Mucosa of rectum (tissue), 2 donors: ENCODE measurements at regions not wholly inside any gene's neighbourhood (a gene's known extent, or its start where the extent isn't known, plus 50 kb on each side); places are given as distances from the start of the nearest gene placed in this dataset.
"Not testable (repeated sequence)": the region's sequence is repeated elsewhere in the genome, so short reads cannot be mapped to it uniquely, and the experiment has no call there.

ENCODE experiments used
- H3K27ac ChIP-seq, 2 donors: one replicate each; pipeline ENCODE4 v1.7.0; 2013; ENCODE audit warnings: inconsistent platforms in 2 of 2, low read depth in 2 of 2, low read length in 2 of 2
- H3K27me3 ChIP-seq, 2 donors: one replicate each; pipeline ENCODE4 v1.7.0; 2013; ENCODE audit warnings: low read length in 2 of 2; ENCODE audit not compliant: control insufficient read depth in 2 of 2, insufficient read depth in 2 of 2
- H3K36me3 ChIP-seq, 2 donors: one replicate each; pipeline ENCODE4 v1.7.0; 2013; ENCODE audit warnings: low read length in 2 of 2; ENCODE audit not compliant: control insufficient read depth in 2 of 2, insufficient read depth in 2 of 2
- H3K4me1 ChIP-seq, 2 donors: one replicate each; pipeline ENCODE4 v1.7.0; 2013; ENCODE audit warnings: low read length in 2 of 2, mild to moderate bottlenecking in 1 of 2; ENCODE audit not compliant: control insufficient read depth in 2 of 2, insufficient read depth in 2 of 2
- H3K4me3 ChIP-seq, 2 donors: one replicate each; pipeline ENCODE4 v1.7.0; 2013; ENCODE audit warnings: low read length in 2 of 2
- H3K9ac ChIP-seq, 2 donors: one replicate each; pipeline ENCODE4 v1.7.0; 2013; ENCODE audit warnings: low read length in 2 of 2, low read depth in 1 of 2, mild to moderate bottlenecking in 1 of 2
- H3K9me3 ChIP-seq, 2 donors: one replicate each; pipeline ENCODE4 v1.7.0; 2013; ENCODE audit warnings: low read length in 2 of 2; ENCODE audit not compliant: control insufficient read depth in 2 of 2
- donor health status: healthy.
- donor health status: Normal muscosa, but diverticular disease.

DNA sequence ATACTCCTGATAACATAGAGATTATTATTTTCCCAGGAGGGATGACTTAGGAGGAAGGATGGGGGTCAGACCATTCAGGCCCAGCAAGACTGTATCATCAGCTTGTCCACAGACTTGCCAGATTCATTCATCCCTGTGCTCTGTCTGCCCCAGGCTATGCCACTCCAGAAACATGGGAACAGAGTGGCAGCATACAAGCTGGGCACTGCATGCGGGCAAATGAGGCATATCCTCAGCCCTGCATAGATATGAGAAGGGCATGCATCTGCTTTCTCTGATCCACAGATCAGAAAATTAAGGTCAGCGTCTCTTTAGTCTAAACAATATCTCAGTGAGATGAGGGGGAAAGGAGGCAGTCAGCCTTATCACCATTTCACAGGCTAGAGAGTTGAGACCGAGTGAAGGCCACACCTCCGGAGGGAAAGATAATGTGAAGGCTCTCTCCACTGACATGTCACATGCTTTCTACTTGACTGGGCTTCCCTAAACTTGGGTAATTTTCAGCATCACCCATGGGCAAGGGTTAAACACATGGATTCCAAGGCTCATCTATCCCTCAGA lies 140.5 kb downstream of the TFAP2B start:
- H3K4me1 ChIP-seq, result no peaks in the 10 kb centered on the region
- H3K9me3 ChIP-seq, result no peaks in the 10 kb centered on the region
- no peak overlapping the region for H3K9ac ChIP-seq
- no peaks in the 10 kb centered on the region for H3K27me3 ChIP-seq
- no peaks in the 10 kb centered on the region for H3K36me3 ChIP-seq
- H3K4me3 ChIP-seq, result no peak overlapping the region
- no peak overlapping the region for H3K27ac ChIP-seq

DNA sequence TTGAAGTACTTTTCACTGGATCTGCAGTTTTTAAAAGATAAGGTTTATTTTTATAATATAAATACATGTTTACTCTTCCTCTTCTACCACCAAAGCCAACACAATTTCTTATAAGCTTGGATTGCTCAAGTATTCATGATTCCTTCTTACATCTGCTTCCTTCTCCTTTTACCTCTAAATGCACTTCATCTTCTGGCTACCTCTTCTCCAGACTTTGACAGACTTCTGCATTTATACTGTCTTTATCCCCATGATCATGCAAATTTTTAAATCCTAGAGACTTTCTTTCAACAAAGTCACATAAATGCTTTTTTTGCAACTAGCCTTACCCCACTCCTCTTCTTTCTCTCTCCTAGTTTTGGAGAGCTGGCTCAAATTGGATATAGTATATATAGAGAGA lies 142.9 kb downstream of the TFAP2B start:
- Histone ChIP-seq H3K9me3 (no peaks in the 10 kb centered on the region), H3K4me3 (no peak overlapping the region), H3K9ac (no peak overlapping the region), H3K4me1 (no peaks in the 10 kb centered on the region), H3K27ac (no peak overlapping the region), H3K27me3 (no peaks in the 10 kb centered on the region), H3K36me3 (no peaks in the 10 kb centered on the region)

DNA sequence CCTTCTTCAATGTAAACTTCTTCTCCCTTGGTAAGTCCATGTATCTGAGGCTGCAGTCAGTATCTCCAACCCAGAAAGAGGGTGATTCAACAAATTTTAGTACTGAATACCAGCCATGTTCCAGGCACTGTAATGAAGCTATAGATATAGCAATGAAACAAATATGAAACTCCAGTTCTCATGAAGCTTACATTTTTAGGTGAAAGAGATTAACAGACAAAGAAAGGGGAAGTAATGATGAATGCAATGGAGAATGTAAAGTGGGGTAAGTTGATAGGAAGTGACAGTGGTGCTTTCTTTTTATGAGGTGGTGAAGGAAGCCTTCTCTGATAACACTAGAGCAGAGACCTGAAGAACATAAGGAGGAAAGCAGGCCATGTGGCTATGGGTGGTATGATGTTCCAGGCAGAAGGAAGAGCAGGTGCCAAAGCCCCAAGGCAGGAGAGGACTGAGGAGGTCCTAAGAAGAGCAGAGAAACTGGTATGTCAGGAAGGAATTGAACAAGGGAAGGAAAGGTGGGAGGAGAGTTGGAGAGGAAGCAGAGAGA lies 143.6 kb downstream of the TFAP2B start:
- peak overlapping the region in 1 of 2 donors; percentile 1 for H3K9ac ChIP-seq
- no peaks in the 10 kb centered on the region for H3K4me1 ChIP-seq
- H3K36me3 ChIP-seq, result no peaks in the 10 kb centered on the region
- no peak overlapping the region for H3K4me3 ChIP-seq
- H3K27me3 ChIP-seq, result no peaks in the 10 kb centered on the region
- no peaks in the 10 kb centered on the region for H3K9me3 ChIP-seq
- no peak overlapping the region for H3K27ac ChIP-seq

DNA sequence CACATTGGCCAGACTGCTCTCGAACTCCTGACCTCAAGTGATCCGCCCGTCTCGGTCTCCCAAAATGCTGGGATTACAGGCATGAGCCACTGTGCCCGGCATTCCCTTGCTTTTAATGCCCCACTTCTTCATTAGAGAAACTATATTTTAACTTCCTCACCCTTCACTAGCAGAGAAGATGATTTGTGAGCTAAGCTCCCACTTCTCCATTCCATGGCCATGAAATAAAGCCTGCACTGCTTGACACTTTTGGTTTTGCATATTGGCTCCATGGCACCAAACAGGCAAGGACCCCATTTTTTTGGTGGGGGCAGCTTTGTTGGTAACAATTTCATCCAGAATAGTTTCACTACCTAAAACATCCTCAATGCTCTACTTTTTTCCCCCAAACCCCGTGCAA lies 145.3 kb downstream of the TFAP2B start:
- no peaks in the 10 kb centered on the region for H3K27me3 ChIP-seq
- no peaks in the 10 kb centered on the region for H3K9me3 ChIP-seq
- H3K27ac ChIP-seq, result no peak overlapping the region
- H3K9ac ChIP-seq, result no peak overlapping the region
- H3K4me1 ChIP-seq, result no peaks in the 10 kb centered on the region
- no peaks in the 10 kb centered on the region for H3K36me3 ChIP-seq
- H3K4me3 ChIP-seq, result no peak overlapping the region

DNA sequence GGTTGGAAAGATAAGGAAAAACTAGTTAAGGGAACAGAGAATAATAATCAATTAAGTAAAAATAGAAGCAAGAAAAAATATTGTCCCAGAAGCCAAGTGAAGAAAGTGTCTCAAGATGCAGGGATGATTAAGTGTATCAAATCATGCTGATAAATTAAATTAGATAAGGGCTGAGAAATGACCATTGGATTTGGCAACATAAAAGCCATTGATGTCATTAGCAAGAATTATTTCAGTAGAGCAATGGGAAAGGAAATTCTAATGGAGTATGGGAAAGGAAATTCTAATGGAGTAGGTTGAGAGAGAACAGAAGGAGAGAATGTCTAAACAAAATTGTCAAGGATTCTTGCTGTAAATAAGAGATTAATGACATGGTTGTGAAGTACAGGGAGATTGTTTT lies 146.8 kb downstream of the TFAP2B start:
- H3K27me3 ChIP-seq, result no peaks in the 10 kb centered on the region
- no peak overlapping the region for H3K4me3 ChIP-seq
- H3K36me3 ChIP-seq, result no peaks in the 10 kb centered on the region
- H3K9ac ChIP-seq, result no peak overlapping the region
- H3K4me1 ChIP-seq, result no peaks in the 10 kb centered on the region
- H3K9me3 ChIP-seq, result no peaks in the 10 kb centered on the region
- no peak overlapping the region for H3K27ac ChIP-seq

DNA sequence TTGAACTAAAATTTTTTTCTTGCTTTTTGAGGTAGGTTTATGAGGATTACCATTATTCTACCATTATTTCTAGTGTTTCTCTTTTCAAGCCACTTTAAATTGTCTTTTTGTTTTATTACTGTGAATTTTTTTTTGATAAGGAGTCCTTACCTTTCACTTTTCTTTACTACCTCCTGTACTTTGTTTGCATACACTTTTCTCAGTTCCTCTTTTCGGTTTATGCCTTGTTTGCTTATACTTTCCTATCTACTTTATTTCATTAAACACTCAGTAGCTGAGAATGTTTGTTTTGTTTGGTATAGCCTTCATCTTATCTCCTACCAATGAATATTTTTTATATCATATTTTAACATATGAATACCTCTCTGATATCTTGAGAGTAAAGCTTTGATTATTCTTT lies 147.9 kb downstream of the TFAP2B start:
- no peak overlapping the region for H3K9ac ChIP-seq
- no peak overlapping the region for H3K4me3 ChIP-seq
- H3K36me3 ChIP-seq, result no peaks in the 10 kb centered on the region
- H3K27ac ChIP-seq, result no peak overlapping the region
- no peaks in the 10 kb centered on the region for H3K9me3 ChIP-seq
- no peaks in the 10 kb centered on the region for H3K27me3 ChIP-seq
- H3K4me1 ChIP-seq, result no peaks in the 10 kb centered on the region

DNA sequence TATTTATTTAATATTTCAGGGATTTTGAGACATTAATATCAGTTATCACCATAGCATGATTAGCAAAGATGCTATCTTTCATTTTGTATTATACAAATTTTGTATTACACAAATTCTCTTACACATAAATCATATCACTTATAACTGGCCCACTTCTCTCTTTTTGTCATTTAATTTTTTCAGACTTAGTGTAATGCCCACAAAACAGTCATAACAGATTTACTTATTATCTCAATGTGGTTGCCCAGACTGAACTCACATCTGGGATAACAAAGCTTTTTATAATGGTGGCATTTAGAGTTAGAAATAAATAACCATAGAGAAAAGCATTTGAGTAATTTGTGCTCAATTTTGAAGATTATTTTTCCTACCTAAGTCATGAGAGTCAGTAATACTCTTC lies 148.3 kb downstream of the TFAP2B start:
- no peaks in the 10 kb centered on the region for H3K27me3 ChIP-seq
- H3K27ac ChIP-seq, result no peak overlapping the region

DNA sequence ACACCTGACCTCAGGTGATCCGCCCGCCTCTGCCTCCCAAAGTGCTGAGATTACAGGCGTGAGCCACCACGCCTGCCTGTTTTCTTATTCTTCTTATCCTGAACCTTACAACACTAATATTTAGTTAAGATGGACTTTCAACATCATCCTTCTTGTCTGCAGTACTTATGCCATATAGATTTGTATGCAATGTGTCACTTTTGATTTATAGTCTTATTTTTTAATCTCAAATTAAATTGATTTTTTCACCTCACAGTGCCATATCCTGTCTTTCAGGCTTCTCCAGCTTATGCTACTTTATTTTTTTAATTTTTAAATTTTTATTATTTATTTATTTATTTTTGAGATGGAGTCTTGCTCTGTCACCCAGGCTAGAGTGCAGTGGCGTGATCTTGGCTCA lies 149.6 kb downstream of the TFAP2B start:
- H3K9me3 ChIP-seq, H3K4me1 ChIP-seq, H3K27ac ChIP-seq, H3K27me3 ChIP-seq, H3K4me3 ChIP-seq, H3K36me3 ChIP-seq, H3K9ac ChIP-seq: not testable (repeated sequence)

More for the DNA sequence above, 148.3 kb downstream of the TFAP2B start:
- no peaks in the 10 kb centered on the region for H3K4me1 ChIP-seq
- H3K9ac ChIP-seq, result no peak overlapping the region
- no peaks in the 10 kb centered on the region for H3K36me3 ChIP-seq
- no peak overlapping the region for H3K4me3 ChIP-seq
- H3K9me3 ChIP-seq, result no peaks in the 10 kb centered on the region

DNA sequence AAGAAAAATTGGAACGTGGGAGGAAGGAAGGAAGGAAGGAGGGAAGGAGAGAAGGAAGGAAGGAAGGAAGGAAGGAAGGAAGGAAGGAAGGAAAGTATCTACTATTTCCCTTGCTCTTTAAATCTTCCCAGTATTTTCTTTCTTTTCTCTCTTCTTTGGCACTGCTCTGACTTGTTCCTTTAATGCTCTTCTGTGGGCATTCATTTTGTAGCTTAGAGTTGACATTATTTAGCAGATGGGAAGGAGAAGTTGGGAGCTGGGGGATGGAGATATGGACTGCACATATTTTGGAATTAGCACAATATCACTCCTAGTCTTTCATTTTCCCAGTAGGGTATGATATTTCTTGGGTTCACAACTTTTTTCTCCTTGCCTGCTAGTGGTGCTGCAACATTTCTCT lies 152.2 kb downstream of the TFAP2B start:
- no peak overlapping the region for H3K9ac ChIP-seq
- H3K36me3 ChIP-seq, result no peaks in the 10 kb centered on the region
- no peaks in the 10 kb centered on the region for H3K9me3 ChIP-seq
- no peak overlapping the region for H3K27ac ChIP-seq
- H3K27me3 ChIP-seq, result no peaks in the 10 kb centered on the region
- no peaks in the 10 kb centered on the region for H3K4me1 ChIP-seq
- no peak overlapping the region for H3K4me3 ChIP-seq

DNA sequence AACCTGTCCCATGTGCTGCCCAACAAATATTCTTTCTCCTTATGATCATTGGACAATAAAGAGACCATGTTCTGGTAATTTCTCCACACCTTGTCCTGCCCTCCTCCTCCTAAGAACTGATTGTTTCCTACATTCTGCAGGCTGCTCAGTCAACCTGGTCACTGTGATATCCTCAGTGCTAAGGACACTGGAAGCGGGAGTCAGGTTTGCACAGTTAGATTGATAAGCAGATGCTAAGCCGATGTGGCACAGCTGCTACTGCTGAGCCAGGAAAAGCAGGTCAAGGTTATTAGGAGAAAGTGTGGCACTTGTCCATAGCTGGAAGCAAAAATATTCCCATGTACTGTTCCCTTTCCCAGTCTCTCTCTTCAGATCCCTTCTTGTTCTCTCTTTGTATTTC lies 154.8 kb downstream of the TFAP2B start:
- H3K27ac ChIP-seq, result no peak overlapping the region
- H3K9me3 ChIP-seq, result no peaks in the 10 kb centered on the region
- no peaks in the 10 kb centered on the region for H3K27me3 ChIP-seq
- no peaks in the 10 kb centered on the region for H3K4me1 ChIP-seq
- H3K9ac ChIP-seq, result no peak overlapping the region
- no peaks in the 10 kb centered on the region for H3K36me3 ChIP-seq
- no peak overlapping the region for H3K4me3 ChIP-seq

DNA sequence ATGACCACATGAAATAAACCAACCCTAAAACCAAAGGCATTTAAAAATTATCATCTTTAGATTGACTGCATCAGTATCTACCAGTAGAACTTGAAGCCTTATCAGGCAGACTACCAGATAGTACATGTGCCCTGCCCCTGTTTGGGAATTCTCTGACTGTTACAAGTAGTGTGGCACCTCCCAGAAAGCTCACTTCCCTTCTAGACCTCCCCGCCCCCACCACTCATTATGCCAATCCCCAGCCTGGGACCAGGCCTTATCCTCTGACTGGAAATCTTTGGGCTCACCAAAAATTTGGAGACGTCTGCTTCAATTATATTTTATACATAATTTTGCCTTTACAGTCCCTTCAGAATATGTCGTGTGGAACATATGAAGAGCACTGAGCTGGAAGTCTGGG lies 155.6 kb downstream of the TFAP2B start:
- Histone ChIP-seq H3K4me3 (no peak overlapping the region), H3K27ac (no peak overlapping the region), H3K27me3 (no peaks in the 10 kb centered on the region), H3K9me3 (no peaks in the 10 kb centered on the region), H3K36me3 (no peaks in the 10 kb centered on the region), H3K4me1 (no peaks in the 10 kb centered on the region), H3K9ac (no peak overlapping the region)
